ENCODE measurements at regions not wholly inside any gene's neighbourhood (a gene's known extent, or its start where the extent isn't known, plus 50 kb on each side); places are given as distances from the start of the nearest gene placed in this dataset.

DNA sequence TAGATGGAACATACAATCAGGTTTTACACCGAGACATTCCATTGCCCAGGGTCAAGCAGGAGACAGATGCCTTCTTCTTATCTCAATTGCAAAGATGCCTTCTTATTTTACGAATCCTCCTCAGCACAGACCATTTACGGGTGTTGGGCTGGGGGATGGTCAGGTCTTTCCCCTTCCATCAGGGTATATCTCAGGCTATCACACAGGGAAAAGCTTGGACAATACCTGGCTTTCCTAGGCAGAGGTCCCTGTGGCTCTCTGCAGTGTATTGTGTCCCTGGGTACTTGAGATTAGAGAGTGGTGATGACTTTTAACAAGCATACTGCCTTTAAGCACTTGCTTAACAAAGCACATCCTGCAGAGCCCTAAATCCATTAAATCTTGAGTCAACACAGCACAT, 1249.2 kb downstream of the NLGN4Y start:
- no peak for DNase-seq (ENCODE audit: low spot score)
- no peaks in the 10 kb centered on the region for H3K27me3 ChIP-seq (ENCODE audit: control insufficient read depth in 3 of 3, insufficient read depth in 3 of 3, low read depth in 1 of 3, low read length in 3 of 3)
- H2BK5ac ChIP-seq (ENCODE audit: low read length), result no peak overlapping the region
- H3K4me1 ChIP-seq (ENCODE audit: control insufficient read depth in 2 of 2, insufficient read depth in 1 of 2, low read depth in 1 of 2, low read length in 2 of 2), result no peaks in the 10 kb centered on the region
- no peaks in the 10 kb centered on the region for H3K9me3 ChIP-seq (replicated peaks in 1 of 2; ENCODE audit: control insufficient read depth in 2 of 2, insufficient read depth in 1 of 2, low read depth in 1 of 2, low read length in 2 of 2)
- H3K18ac ChIP-seq (ENCODE audit: low read length), result no peak overlapping the region
- H3K23ac ChIP-seq (ENCODE audit: low read depth, low read length, poor library complexity), result no peak overlapping the region
- no peak overlapping the region for H3K9ac ChIP-seq (ENCODE audit: low read depth, low read length, poor library complexity)
- H3K36me3 ChIP-seq (replicated peaks in 1 of 2; ENCODE audit: control insufficient read depth in 2 of 2, insufficient read depth in 2 of 2, low read length in 2 of 2), result no peaks in the 10 kb centered on the region
- no peaks in the 10 kb centered on the region for H3K79me1 ChIP-seq (ENCODE audit: low read depth, low read length)
- H2BK120ac ChIP-seq (ENCODE audit: low read depth, low read length), result no peak overlapping the region
- H2AFZ ChIP-seq (ENCODE audit: low read length), result no peak overlapping the region
- H3K14ac ChIP-seq (ENCODE audit: low read length), result no peak overlapping the region
- H2BK12ac ChIP-seq (ENCODE audit: low read length), result no peak overlapping the region
- no peak overlapping the region for H3K27ac ChIP-seq (replicated peaks; ENCODE audit: low read length)
- H3K4me2 ChIP-seq (ENCODE audit: insufficient read depth, low read length, poor library complexity, severe bottlenecking), result no peak overlapping the region
- no peak overlapping the region for H3K4ac ChIP-seq (ENCODE audit: low read length)
- H4K8ac ChIP-seq (ENCODE audit: low read depth, low read length), result no peak overlapping the region
- WGBS, 2 donors (ENCODE audit: extremely low coverage in 2 of 2, insufficient read length in 2 of 2, insufficient replicate concordance in 1 of 2), result no CpG with 5 or more reads among the region's 3 CpGs
- no peak overlapping the region for H4K91ac ChIP-seq (ENCODE audit: low read depth, low read length, poor library complexity)
- H2BK15ac ChIP-seq (ENCODE audit: low read length), result no peak overlapping the region
- H2AK5ac ChIP-seq (ENCODE audit: low read depth, low read length), result no peak overlapping the region
- no peak overlapping the region for H3K4me3 ChIP-seq (ENCODE audit: low read length in 2 of 2)

DNA sequence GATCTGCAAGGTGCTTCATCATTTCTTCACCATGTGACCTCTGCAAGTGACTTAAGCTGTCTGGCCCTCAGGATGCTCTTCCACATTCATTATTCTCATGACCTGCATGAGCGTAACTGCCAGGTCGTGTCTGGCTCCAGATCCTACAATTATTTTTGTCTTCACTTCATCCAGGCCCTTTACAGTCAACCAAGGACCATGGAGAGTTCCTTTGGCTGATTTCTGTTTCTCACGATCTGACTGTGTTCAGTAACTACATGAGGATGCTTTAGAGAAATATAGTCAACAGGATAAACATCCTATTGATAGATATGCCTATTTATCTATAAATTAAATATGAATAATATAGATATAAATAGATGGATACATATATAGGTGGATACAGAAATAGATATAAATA, 1251.6 kb downstream of the NLGN4Y start:
- Histone ChIP-seq H3K4me2 (ENCODE audit: insufficient read depth, low read length, poor library complexity, severe bottlenecking) (no peak overlapping the region), H3K18ac (ENCODE audit: low read length) (no peak overlapping the region), H3K23ac (ENCODE audit: low read depth, low read length, poor library complexity) (no peak overlapping the region), H2AFZ (ENCODE audit: low read length) (no peak overlapping the region), H2BK12ac (ENCODE audit: low read length) (no peak overlapping the region), H2AK5ac (ENCODE audit: low read depth, low read length) (no peak overlapping the region), H3K36me3 (replicated peaks in 1 of 2; ENCODE audit: control insufficient read depth in 2 of 2, insufficient read depth in 2 of 2, low read length in 2 of 2) (no peaks in the 10 kb centered on the region), H3K27ac (replicated peaks; ENCODE audit: low read length) (no peak overlapping the region), H3K14ac (ENCODE audit: low read length) (no peak overlapping the region), H3K4me3 (ENCODE audit: low read length in 2 of 2) (no peak overlapping the region), H2BK5ac (ENCODE audit: low read length) (no peak overlapping the region), H3K79me1 (ENCODE audit: low read depth, low read length) (no peaks in the 10 kb centered on the region), H3K27me3 (ENCODE audit: control insufficient read depth in 3 of 3, insufficient read depth in 3 of 3, low read depth in 1 of 3, low read length in 3 of 3) (no peaks in the 10 kb centered on the region), H3K9me3 (replicated peaks in 1 of 2; ENCODE audit: control insufficient read depth in 2 of 2, insufficient read depth in 1 of 2, low read depth in 1 of 2, low read length in 2 of 2) (no peaks in the 10 kb centered on the region), H2BK15ac (ENCODE audit: low read length) (no peak overlapping the region), H4K91ac (ENCODE audit: low read depth, low read length, poor library complexity) (no peak overlapping the region), H4K8ac (ENCODE audit: low read depth, low read length) (no peak overlapping the region), H3K9ac (ENCODE audit: low read depth, low read length, poor library complexity) (no peak overlapping the region), H3K4me1 (ENCODE audit: control insufficient read depth in 2 of 2, insufficient read depth in 1 of 2, low read depth in 1 of 2, low read length in 2 of 2) (no peaks in the 10 kb centered on the region), H2BK120ac (ENCODE audit: low read depth, low read length) (no peak overlapping the region), H3K4ac (ENCODE audit: low read length) (no peak overlapping the region)
- DNase-seq (ENCODE audit: low spot score), result no peak
- no CpG with 5 or more reads among the region's 3 CpGs for WGBS, 2 donors (ENCODE audit: extremely low coverage in 2 of 2, insufficient read length in 2 of 2, insufficient replicate concordance in 1 of 2)

DNA sequence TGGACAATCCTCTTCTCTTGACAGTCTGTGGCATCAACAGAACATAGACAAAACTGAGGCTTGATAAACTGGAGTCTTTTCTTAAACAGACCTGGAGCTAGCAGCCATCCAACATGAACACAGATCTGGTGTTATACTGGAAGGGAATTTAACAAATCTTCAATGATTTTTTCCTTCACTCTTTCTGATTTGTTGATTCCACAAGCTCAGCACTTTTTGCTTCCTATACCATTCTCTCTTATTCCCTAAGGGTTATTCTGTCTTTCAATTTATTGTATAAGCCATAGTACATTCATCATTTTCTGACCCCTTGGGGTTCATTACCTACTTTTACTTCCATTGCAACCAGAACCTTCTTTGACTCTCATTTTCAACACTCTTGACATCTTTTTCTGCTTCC, 1255.6 kb downstream of the NLGN4Y start:
- Histone ChIP-seq H3K4me1 (ENCODE audit: control insufficient read depth in 2 of 2, insufficient read depth in 1 of 2, low read depth in 1 of 2, low read length in 2 of 2) (no peaks in the 10 kb centered on the region), H3K4ac (ENCODE audit: low read length) (no peak overlapping the region), H3K9ac (ENCODE audit: low read depth, low read length, poor library complexity) (no peak overlapping the region), H3K27me3 (ENCODE audit: control insufficient read depth in 3 of 3, insufficient read depth in 3 of 3, low read depth in 1 of 3, low read length in 3 of 3) (no peaks in the 10 kb centered on the region), H4K8ac (ENCODE audit: low read depth, low read length) (no peak overlapping the region), H3K27ac (replicated peaks; ENCODE audit: low read length) (no peak overlapping the region), H3K14ac (ENCODE audit: low read length) (no peak overlapping the region), H2AK5ac (ENCODE audit: low read depth, low read length) (no peak overlapping the region), H3K36me3 (replicated peaks in 1 of 2; ENCODE audit: control insufficient read depth in 2 of 2, insufficient read depth in 2 of 2, low read length in 2 of 2) (no peaks in the 10 kb centered on the region), H2AFZ (ENCODE audit: low read length) (no peak overlapping the region), H4K91ac (ENCODE audit: low read depth, low read length, poor library complexity) (no peak overlapping the region), H2BK12ac (ENCODE audit: low read length) (no peak overlapping the region), H3K18ac (ENCODE audit: low read length) (no peak overlapping the region), H3K4me2 (ENCODE audit: insufficient read depth, low read length, poor library complexity, severe bottlenecking) (no peak overlapping the region), H2BK15ac (ENCODE audit: low read length) (no peak overlapping the region), H2BK120ac (ENCODE audit: low read depth, low read length) (no peak overlapping the region), H3K23ac (ENCODE audit: low read depth, low read length, poor library complexity) (no peak overlapping the region), H3K4me3 (ENCODE audit: low read length in 2 of 2) (no peak overlapping the region), H3K9me3 (replicated peaks in 1 of 2; ENCODE audit: control insufficient read depth in 2 of 2, insufficient read depth in 1 of 2, low read depth in 1 of 2, low read length in 2 of 2) (no peaks in the 10 kb centered on the region), H2BK5ac (ENCODE audit: low read length) (no peak overlapping the region), H3K79me1 (ENCODE audit: low read depth, low read length) (no peaks in the 10 kb centered on the region)
- DNase-seq (ENCODE audit: low spot score), result no peak

DNA sequence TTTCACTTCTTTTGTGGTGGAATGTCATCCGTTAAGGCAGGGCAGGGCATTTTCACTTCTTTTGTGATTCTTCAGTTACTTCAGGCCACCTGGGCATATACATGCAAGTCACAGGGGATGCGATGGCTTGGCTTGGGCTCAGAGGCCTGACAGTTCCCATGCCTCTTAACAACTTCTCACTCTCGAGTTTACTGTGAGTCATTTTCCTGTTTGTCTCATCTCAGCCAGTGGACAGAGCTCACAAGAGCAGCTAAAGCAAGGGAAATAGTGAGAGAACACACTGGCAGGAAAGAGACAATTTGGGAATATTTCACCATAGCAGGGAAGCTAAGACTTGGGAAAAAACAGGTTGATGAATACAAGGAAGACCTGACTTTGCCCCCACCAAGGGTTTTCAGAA, 1275.7 kb downstream of the NLGN4Y start:
- Histone ChIP-seq H2AK5ac (ENCODE audit: low read depth, low read length) (no peak overlapping the region), H3K27me3 (ENCODE audit: control insufficient read depth in 3 of 3, insufficient read depth in 3 of 3, low read depth in 1 of 3, low read length in 3 of 3) (no peaks in the 10 kb centered on the region), H2BK5ac (ENCODE audit: low read length) (no peak overlapping the region), H2AFZ (ENCODE audit: low read length) (no peak overlapping the region), H4K8ac (ENCODE audit: low read depth, low read length) (no peak overlapping the region), H3K18ac (ENCODE audit: low read length) (no peak overlapping the region), H3K4me3 (ENCODE audit: low read length in 2 of 2) (no peak overlapping the region), H3K9me3 (replicated peaks in 1 of 2; ENCODE audit: control insufficient read depth in 2 of 2, insufficient read depth in 1 of 2, low read depth in 1 of 2, low read length in 2 of 2) (no peaks in the 10 kb centered on the region), H2BK15ac (ENCODE audit: low read length) (no peak overlapping the region), H3K4ac (ENCODE audit: low read length) (no peak overlapping the region), H4K91ac (ENCODE audit: low read depth, low read length, poor library complexity) (no peak overlapping the region), H3K36me3 (replicated peaks in 1 of 2; ENCODE audit: control insufficient read depth in 2 of 2, insufficient read depth in 2 of 2, low read length in 2 of 2) (no peaks in the 10 kb centered on the region), H3K27ac (replicated peaks; ENCODE audit: low read length) (no peak overlapping the region), H3K4me1 (ENCODE audit: control insufficient read depth in 2 of 2, insufficient read depth in 1 of 2, low read depth in 1 of 2, low read length in 2 of 2) (no peaks in the 10 kb centered on the region), H3K14ac (ENCODE audit: low read length) (no peak overlapping the region), H3K79me1 (ENCODE audit: low read depth, low read length) (no peaks in the 10 kb centered on the region), H3K23ac (ENCODE audit: low read depth, low read length, poor library complexity) (no peak overlapping the region), H3K4me2 (ENCODE audit: insufficient read depth, low read length, poor library complexity, severe bottlenecking) (no peak overlapping the region), H2BK120ac (ENCODE audit: low read depth, low read length) (no peak overlapping the region), H2BK12ac (ENCODE audit: low read length) (no peak overlapping the region), H3K9ac (ENCODE audit: low read depth, low read length, poor library complexity) (no peak overlapping the region)
- no peak for DNase-seq (ENCODE audit: low spot score)
- whole genome bisulfite sequencing, 2 donors (ENCODE audit: extremely low coverage in 2 of 2, insufficient read length in 2 of 2, insufficient replicate concordance in 1 of 2), result no CpG with 5 or more reads among the region's 3 CpGs

All from neuronal stem cell (in vitro differentiated cells).